Keratinocyte (primary cell): ENCODE measurements at regions not wholly inside any gene's neighbourhood (a gene's known extent, or its start where the extent isn't known, plus 50 kb on each side); places are given as distances from the start of the nearest gene placed in this dataset.

Experiments used
- DNase-seq: peaks from one replicate; pipeline ENCODE4 v3.0.0-alpha.2; 2011; ENCODE audit warnings: low read depth, missing footprints, low spot score
- FAIRE-seq: peaks from 2 replicates; lab custom pipeline; 2011; peaks lifted over from hg19 to GRCh38; lab: Jason Lieb, UNC
- H2AFZ ChIP-seq: 2 replicates; pipeline ENCODE4 v1.6.0; 2012; ENCODE audit warnings: low read length, control low read depth, inconsistent platforms; ENCODE audit not compliant: control insufficient read depth
- H3K27ac ChIP-seq: 2 replicates; pipeline ENCODE4 v1.5.1; 2011; ENCODE audit warnings: low read length; ENCODE audit not compliant: control insufficient read depth, insufficient read depth
- H3K27me3 ChIP-seq: 3 replicates; pipeline ENCODE4 v1.6.0; 2011; ENCODE audit warnings: low read length; ENCODE audit not compliant: control insufficient read depth, insufficient read depth; ENCODE audit errors: extremely low read depth
- H3K36me3 ChIP-seq, 2 experiments: 2 replicates in 1 of 2; 3 replicates in 1 of 2; pipeline ENCODE4 v1.5.1; 2011; ENCODE audit warnings: low read length in 2 of 2, mild to moderate bottlenecking in 1 of 2; ENCODE audit not compliant: control insufficient read depth in 2 of 2, insufficient read depth in 2 of 2; ENCODE audit errors: extremely low read depth in 1 of 2
- H3K4me1 ChIP-seq: 3 replicates; pipeline ENCODE4 v1.5.1; 2011; ENCODE audit warnings: low read length; ENCODE audit not compliant: control insufficient read depth, insufficient read depth; ENCODE audit errors: extremely low read depth
- H3K4me2 ChIP-seq: 3 replicates; pipeline ENCODE4 v1.6.0; 2011; ENCODE audit warnings: low read depth, low read length; ENCODE audit not compliant: control insufficient read depth, insufficient read depth; ENCODE audit errors: extremely low read depth
- H3K4me3 ChIP-seq, 3 experiments: fragments of 200-600 bp in 1 of 3; sonication (generic) in 1 of 3; 2 replicates in 2 of 3; 3 replicates in 1 of 3; pipeline ENCODE4 v1.5.1; 2011 to 2016; ENCODE audit warnings: low read length in 3 of 3, mild to moderate bottlenecking in 3 of 3, control low read depth in 2 of 3, inconsistent platforms in 1 of 3, low read depth in 1 of 3, mixed read lengths in 1 of 3, mixed run types in 1 of 3, moderate library complexity in 1 of 3; ENCODE audit not compliant: control insufficient read depth in 2 of 3, insufficient read depth in 2 of 3; ENCODE audit errors: extremely low read depth in 1 of 3
- H3K79me2 ChIP-seq: 2 replicates; pipeline ENCODE4 v1.6.0; 2012; ENCODE audit warnings: low read length; ENCODE audit not compliant: control insufficient read depth, insufficient read depth
- H3K9ac ChIP-seq: 3 replicates; pipeline ENCODE4 v1.6.0; 2011; ENCODE audit warnings: low read length; ENCODE audit not compliant: control insufficient read depth, insufficient read depth; ENCODE audit errors: extremely low read depth
- H3K9me1 ChIP-seq: 3 replicates; pipeline ENCODE4 v1.6.0; 2011; ENCODE audit warnings: low read length; ENCODE audit not compliant: control insufficient read depth, insufficient read depth; ENCODE audit errors: extremely low read depth
- H3K9me3 ChIP-seq: 2 replicates; pipeline ENCODE4 v1.5.1; 2012; ENCODE audit warnings: low read depth, low read length; ENCODE audit not compliant: control insufficient read depth
- H4K20me1 ChIP-seq: 3 replicates; pipeline ENCODE4 v1.6.0; 2011; ENCODE audit warnings: low read length; ENCODE audit not compliant: control insufficient read depth, insufficient read depth; ENCODE audit errors: extremely low read depth
- CTCF ChIP-seq, 3 experiments: IDR thresholded peaks in 1 of 3; conservative IDR thresholded peaks in 1 of 3; optimal IDR thresholded peaks in 1 of 3; 2 replicates in 2 of 3; 3 replicates in 1 of 3; pipeline versions ENCODE3 to v1.5.1; 2011; ENCODE audit warnings: low read length in 3 of 3, mild to moderate bottlenecking in 3 of 3, moderate library complexity in 2 of 3, control low read depth in 1 of 3, inconsistent platforms in 1 of 3; ENCODE audit not compliant: insufficient read depth in 2 of 3; ENCODE audit errors: extremely low read depth in 1 of 3
- EZH2 ChIP-seq: IDR thresholded peaks from one replicate; pipeline ENCODE4 v1.6.1; 2012; ENCODE audit warnings: inconsistent platforms, mild to moderate bottlenecking, low read length, moderate library complexity
- dilution Hi-C: fragments of 300-500 bp; cut with MboI; formaldehyde crosslinking; loops from one replicate; pipeline ENCODE4 v1.7.0; 2020; ENCODE audit warnings: low sequenced_read_pairs; ENCODE audit not compliant: extremely low pct_ligation_motif_present

DNA sequence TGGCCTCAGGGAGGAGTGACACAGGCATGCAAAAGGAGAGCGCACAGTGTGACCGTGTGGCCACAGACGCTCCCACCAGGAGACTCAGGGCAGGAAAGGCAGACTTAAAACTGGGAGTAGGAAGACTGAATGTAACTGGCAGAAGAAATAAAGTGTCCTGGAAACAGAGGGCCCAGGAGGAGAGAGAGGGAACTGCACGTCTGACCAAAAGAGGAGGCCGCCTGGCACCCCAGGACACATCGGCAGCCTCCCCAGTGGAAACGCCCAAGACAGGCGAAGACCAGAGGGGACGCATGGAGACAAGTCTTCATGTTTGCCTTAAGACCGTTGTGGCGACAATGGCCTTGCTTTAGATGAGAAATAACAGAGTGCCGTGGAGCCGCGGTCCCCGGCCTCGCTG, 163.6 kb upstream of the ALKAL2 start:
- no peak for FAIRE-seq
- no peaks in the 10 kb centered on the region for H3K9me1 ChIP-seq
- no peaks in the 10 kb centered on the region for H3K27me3 ChIP-seq
- dilution Hi-C loops: no loop called here
- H3K9ac ChIP-seq: no peak overlapping the region
- TF ChIP-seq EZH2: no peak
- TF ChIP-seq CTCF (optimal IDR thresholded peaks at IDR 0.05 in 1 of 3, IDR thresholded peaks at IDR 0.05 in 1 of 3, conservative IDR thresholded peaks at IDR 0.05 in 1 of 3; ENCODE audit: extremely low read depth in 1 of 3, insufficient read depth in 2 of 3, low read length in 3 of 3): no peak
- no peaks in the 10 kb centered on the region for H4K20me1 ChIP-seq
- H2AFZ ChIP-seq: no peak overlapping the region
- no peaks in the 10 kb centered on the region for H3K79me2 ChIP-seq
- no peaks in the 10 kb centered on the region for H3K9me3 ChIP-seq
- no peaks in the 10 kb centered on the region for H3K4me1 ChIP-seq
- no peaks in the 10 kb centered on the region for H3K36me3 ChIP-seq
- H3K4me2 ChIP-seq: no peak overlapping the region
- no peak overlapping the region for H3K4me3 ChIP-seq
- no peak overlapping the region for H3K27ac ChIP-seq
- DNase-seq: no peak

GRCh38 chr2:449246-450067, 161.6 kb upstream of the ALKAL2 start:
- Histone ChIP-seq H3K4me3 (no peak overlapping the region), H2AFZ (no peak overlapping the region), H3K4me2 (no peak overlapping the region), H3K9ac (no peak overlapping the region), H3K9me3 (no peaks in the 10 kb centered on the region), H4K20me1 (no peaks in the 10 kb centered on the region), H3K9me1 (no peaks in the 10 kb centered on the region), H3K4me1 (no peaks in the 10 kb centered on the region), H3K27ac (no peak overlapping the region), H3K36me3 (no peaks in the 10 kb centered on the region), H3K79me2 (no peaks in the 10 kb centered on the region), H3K27me3 (no peaks in the 10 kb centered on the region)
- TF ChIP-seq EZH2: no peak
- TF ChIP-seq CTCF (optimal IDR thresholded peaks at IDR 0.05 in 1 of 3, IDR thresholded peaks at IDR 0.05 in 1 of 3, conservative IDR thresholded peaks at IDR 0.05 in 1 of 3; ENCODE audit: extremely low read depth in 1 of 3, insufficient read depth in 2 of 3, low read length in 3 of 3): no peak
- dilution Hi-C loops: no loop called here
- DNase-seq: no peak
- no peak for FAIRE-seq
